Activated CD4-positive, alpha-beta T cell treated with anti-CD3 and anti-CD28 coated beads, Interleukin-2, Interleukin-4, amounts not matched to agents 100 ng/mL and 50 ng/mL, durations not matched to agents 16 hours and 8 hours (primary cell): ENCODE measurements at regions not wholly inside any gene's neighbourhood (a gene's known extent, or its start where the extent isn't known, plus 50 kb on each side); places are given as distances from the start of the nearest gene placed in this dataset.

Experiments
- DNase-seq: peaks from one replicate; pipeline ENCODE4 v3.0.0-alpha.2; 2020; ENCODE audit warnings: low spot score

- no peak for DNase-seq
Observed at GRCh38 chr20:24059174-24059573, 70.6 kb upstream of the GGTLC1 start.

- no peak for DNase-seq
Observed at GRCh38 chr20:24056491-24056890, 67.9 kb upstream of the GGTLC1 start.

GRCh38 chr20:24052599-24053275 lies 64.2 kb upstream of the GGTLC1 start:
- no peak for DNase-seq

GRCh38 chr20:24051160-24051559 lies 62.6 kb upstream of the GGTLC1 start:
- no peak for DNase-seq

GRCh38 chr20:24050119-24050518 lies 61.5 kb upstream of the GGTLC1 start:
- no peak for DNase-seq

- DNase-seq, result no peak
Observed at GRCh38 chr20:24049081-24049480, 60.5 kb upstream of the GGTLC1 start.

GRCh38 chr20:24048024-24048611 lies 59.5 kb upstream of the GGTLC1 start:
- no peak for DNase-seq

GRCh38 chr20:24046888-24047287 lies 58.3 kb upstream of the GGTLC1 start:
- no peak for DNase-seq

GRCh38 chr20:24045621-24046318 lies 57.2 kb upstream of the GGTLC1 start:
- peak; percentile 84 for DNase-seq

- DNase-seq, result no peak
Observed at GRCh38 chr20:24043294-24043693, 54.7 kb upstream of the GGTLC1 start.

- DNase-seq, result no peak
Observed at GRCh38 chr20:24042646-24043045, 54.1 kb upstream of the GGTLC1 start.

GRCh38 chr20:24040896-24041459 lies 52.4 kb upstream of the GGTLC1 start:
- DNase-seq, result no peak

GRCh38 chr20:24039196-24039595 lies 50.6 kb upstream of the GGTLC1 start:
- DNase-seq, result no peak
